T1000 (cell line): ENCODE measurements at regions not wholly inside any gene's neighbourhood (a gene's known extent, or its start where the extent isn't known, plus 50 kb on each side); places are given as distances from the start of the nearest gene placed in this dataset.

Source experiments
- DNase-seq: peaks from one replicate; lab custom pipeline; 2025; ENCODE audit warnings: mixed read lengths; lab: John Stamatoyannopoulos, UW

GRCh38 chr5:110031402-110032140 is 341.8 kb downstream of the MAN2A1 start:
- DNase-seq, result no peak

GRCh38 chr5:110032376-110032775 is 342.6 kb downstream of the MAN2A1 start:
- DNase-seq, result no peak

GRCh38 chr5:110034056-110034600 is 344.4 kb downstream of the MAN2A1 start:
- no peak for DNase-seq

- DNase-seq, result no peak
Observed at GRCh38 chr5:110038297-110038997, 348.7 kb downstream of the MAN2A1 start.

- DNase-seq, result no peak
Observed at GRCh38 chr5:110040178-110040577, 350.5 kb downstream of the MAN2A1 start.

GRCh38 chr5:110043025-110043424 is 353.3 kb downstream of the MAN2A1 start:
- no peak for DNase-seq

GRCh38 chr5:110045158-110045557 is 355.4 kb downstream of the MAN2A1 start:
- no peak for DNase-seq

GRCh38 chr5:110048491-110048890 is 358.8 kb downstream of the MAN2A1 start:
- DNase-seq, result no peak

- DNase-seq, result no peak
Observed at GRCh38 chr5:110049816-110050215, 360.1 kb downstream of the MAN2A1 start.

GRCh38 chr5:110050640-110051345 is 361.1 kb downstream of the MAN2A1 start:
- no peak for DNase-seq

- DNase-seq, result no peak
Observed at GRCh38 chr5:110053205-110053604, 363.5 kb downstream of the MAN2A1 start.

- no peak for DNase-seq
Observed at GRCh38 chr5:110053824-110054223, 364.1 kb downstream of the MAN2A1 start.

GRCh38 chr5:110054240-110054639 is 364.5 kb downstream of the MAN2A1 start:
- peak; percentile 3 for DNase-seq

- DNase-seq, result no peak
Observed at GRCh38 chr5:110055302-110055701, 365.6 kb downstream of the MAN2A1 start.

- no peak for DNase-seq
Observed at GRCh38 chr5:110056580-110057114, 366.9 kb downstream of the MAN2A1 start.

- no peak for DNase-seq
Observed at GRCh38 chr5:110058175-110058574, 368.4 kb downstream of the MAN2A1 start.

GRCh38 chr5:110062246-110062645 is 372.5 kb downstream of the MAN2A1 start:
- no peak for DNase-seq

- DNase-seq, result no peak
Observed at GRCh38 chr5:110063640-110064602, 374.2 kb downstream of the MAN2A1 start.

- DNase-seq, result no peak
Observed at GRCh38 chr5:110064603-110065268, 375.0 kb downstream of the MAN2A1 start.

- no peak for DNase-seq
Observed at GRCh38 chr5:110070836-110071235, 381.1 kb downstream of the MAN2A1 start.

GRCh38 chr5:110072651-110073050 is 382.9 kb downstream of the MAN2A1 start:
- DNase-seq, result no peak
